Spinal cord (tissue), 9 donors: ENCODE measurements at regions not wholly inside any gene's neighbourhood (a gene's known extent, or its start where the extent isn't known, plus 50 kb on each side); places are given as distances from the start of the nearest gene placed in this dataset.
"Not testable (repeated sequence)": the region's sequence is repeated elsewhere in the genome, so short reads cannot be mapped to it uniquely, and the experiment has no call there.

ENCODE experiments used
- DNase-seq, 6 donors: peaks; one replicate each; pipeline versions ENCODE4 v3.0.0 to v3.0.0-alpha.2; 2013 to 2015; ENCODE audit warnings: low spot score in 6 of 6, low read depth in 4 of 6
- H3K27ac ChIP-seq: one replicate; pipeline ENCODE4 v1.5.1; 2013; ENCODE audit warnings: low read depth, low read length, control low read depth
- H3K27me3 ChIP-seq: one replicate; pipeline ENCODE4 v1.6.1; 2013; ENCODE audit warnings: low read length; ENCODE audit not compliant: control insufficient read depth, insufficient read depth
- H3K36me3 ChIP-seq: one replicate; pipeline ENCODE4 v1.6.1; 2013; ENCODE audit warnings: low read length; ENCODE audit not compliant: control insufficient read depth, insufficient read depth
- H3K4me1 ChIP-seq: one replicate; pipeline ENCODE4 v1.6.1; 2013; ENCODE audit warnings: low read length; ENCODE audit not compliant: control insufficient read depth, insufficient read depth
- H3K4me3 ChIP-seq: one replicate; pipeline ENCODE4 v1.5.1; 2013; ENCODE audit warnings: low read depth, low read length, control low read depth
- H3K9me3 ChIP-seq: one replicate; pipeline ENCODE4 v1.6.1; 2013; ENCODE audit warnings: low read length; ENCODE audit not compliant: control insufficient read depth, insufficient read depth
- WGBS: methylation state at CpG from one replicate; pipeline ENCODE4 v1.1.5; 2013; ENCODE audit warnings: missing lambda C conversion rate; ENCODE audit not compliant: insufficient coverage; 5-methylcytosine and 5-hydroxymethylcytosine counted together
- donor health status: healthy.

- Histone ChIP-seq H3K27me3 (no peaks in the 10 kb centered on the region), H3K27ac (no peak overlapping the region), H3K4me1 (no peaks in the 10 kb centered on the region), H3K36me3 (no peaks in the 10 kb centered on the region), H3K9me3 (no peaks in the 10 kb centered on the region), H3K4me3 (no peak overlapping the region)
- peak in 1 of 6 donors; percentile 91 for DNase-seq
- 57% methylated on average over 1 of the region's 4 CpGs for WGBS
Measured at GRCh38 chr11:22543261-22543660, 82.4 kb downstream of the FANCF start.

- Histone ChIP-seq H3K4me3 (no peak overlapping the region), H3K36me3 (no peaks in the 10 kb centered on the region), H3K27me3 (no peaks in the 10 kb centered on the region), H3K9me3 (no peaks in the 10 kb centered on the region), H3K27ac (no peak overlapping the region), H3K4me1 (no peaks in the 10 kb centered on the region)
- DNase-seq = peak in 5 of 6 donors; percentile 33 to 91 (median 39)
Measured at GRCh38 chr11:22539821-22540256, 85.8 kb downstream of the FANCF start.

- Histone ChIP-seq H3K9me3 (no peaks in the 10 kb centered on the region), H3K27ac (no peak overlapping the region), H3K27me3 (no peaks in the 10 kb centered on the region), H3K4me3 (no peak overlapping the region), H3K4me1 (no peaks in the 10 kb centered on the region), H3K36me3 (no peaks in the 10 kb centered on the region)
- no CpG with 5 or more reads among the region's 1 CpG for WGBS
- no peak for DNase-seq
Measured at GRCh38 chr11:22536071-22536470, 89.6 kb downstream of the FANCF start.

GRCh38 chr11:22528612-22529429 lies 96.8 kb downstream of the FANCF start:
- H3K36me3 ChIP-seq, H3K9me3 ChIP-seq, H3K4me3 ChIP-seq, H3K4me1 ChIP-seq, H3K27me3 ChIP-seq, H3K27ac ChIP-seq, DNase-seq: not testable (repeated sequence)
- WGBS = 79% methylated on average over 12 of the region's 28 CpGs

DNA sequence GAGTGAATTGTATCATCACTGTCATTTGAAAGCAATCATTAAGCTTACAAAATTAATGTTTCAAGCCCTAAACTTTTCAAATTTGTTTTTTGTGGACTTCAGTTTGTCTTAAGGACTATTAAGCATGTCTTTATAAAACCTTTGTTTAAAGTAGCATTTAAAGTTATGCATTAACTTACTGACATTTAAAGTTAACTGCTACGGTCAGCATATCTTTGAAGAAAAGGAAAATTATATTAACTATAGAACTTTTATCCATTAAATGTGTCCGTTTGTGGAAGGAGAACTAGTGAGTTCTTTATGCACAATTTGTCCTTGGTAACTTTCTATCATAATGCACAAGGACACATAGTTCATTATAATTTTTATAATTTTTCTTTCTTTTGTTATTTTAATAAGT lies 103.4 kb downstream of the FANCF start:
- Histone ChIP-seq H3K4me1 (no peaks in the 10 kb centered on the region), H3K9me3 (no peaks in the 10 kb centered on the region)

DNA sequence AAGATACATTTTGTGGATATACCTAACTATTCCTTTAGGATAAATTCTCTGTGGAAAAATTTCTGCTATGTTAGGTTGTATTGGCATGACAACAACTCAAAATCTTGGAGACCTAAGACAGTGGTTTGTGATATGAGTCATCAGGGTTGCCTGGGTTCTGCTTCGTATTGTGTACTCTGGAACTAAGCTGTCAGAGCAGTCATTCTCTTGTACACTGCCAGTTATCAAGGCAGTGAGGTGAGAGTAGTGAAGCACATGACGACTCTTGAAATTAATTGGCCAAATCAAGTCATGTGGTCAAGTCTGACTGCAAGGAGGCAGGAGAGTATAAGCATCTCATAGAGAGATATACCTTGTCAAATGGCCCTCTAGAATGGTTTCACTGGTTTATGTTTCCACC lies 104.4 kb downstream of the FANCF start:
- no peak for DNase-seq

More for the DNA sequence above, 103.4 kb downstream of the FANCF start:
- H3K27ac ChIP-seq = no peak overlapping the region
- no CpG with 5 or more reads among the region's 2 CpGs for WGBS
- H3K4me3 ChIP-seq = no peak overlapping the region
- H3K36me3 ChIP-seq = no peaks in the 10 kb centered on the region
- no peak for DNase-seq
- no peaks in the 10 kb centered on the region for H3K27me3 ChIP-seq

DNA sequence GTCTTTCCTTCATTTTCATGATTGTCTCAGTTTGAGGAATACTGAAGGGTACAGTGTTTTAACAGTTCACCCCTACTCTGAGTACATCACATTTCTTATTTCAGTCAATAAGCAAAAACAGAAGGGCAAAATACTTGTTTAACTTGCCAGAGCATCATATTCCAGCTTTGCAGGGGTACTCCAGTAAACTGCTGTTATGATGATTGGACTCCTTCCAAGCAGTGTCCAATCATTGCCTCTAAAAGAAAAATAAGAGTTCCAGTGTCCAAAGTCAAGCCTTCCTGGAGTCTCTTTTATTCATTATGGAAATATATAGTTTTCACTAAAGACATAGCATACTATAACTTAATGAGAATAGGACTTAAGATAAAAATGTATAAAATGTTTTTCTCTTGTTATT lies 105.1 kb downstream of the FANCF start:
- Histone ChIP-seq H3K27me3 (no peaks in the 10 kb centered on the region), H3K36me3 (no peaks in the 10 kb centered on the region), H3K4me1 (no peaks in the 10 kb centered on the region), H3K27ac (no peak overlapping the region), H3K9me3 (no peaks in the 10 kb centered on the region), H3K4me3 (no peak overlapping the region)
- no peak for DNase-seq

More for the DNA sequence above, 104.4 kb downstream of the FANCF start:
- no peaks in the 10 kb centered on the region for H3K4me1 ChIP-seq
- no peaks in the 10 kb centered on the region for H3K27me3 ChIP-seq
- H3K27ac ChIP-seq = no peak overlapping the region
- no peaks in the 10 kb centered on the region for H3K9me3 ChIP-seq
- no peak overlapping the region for H3K4me3 ChIP-seq
- no peaks in the 10 kb centered on the region for H3K36me3 ChIP-seq
- WGBS = 96% methylated on average over 2 of the region's 2 CpGs

DNA sequence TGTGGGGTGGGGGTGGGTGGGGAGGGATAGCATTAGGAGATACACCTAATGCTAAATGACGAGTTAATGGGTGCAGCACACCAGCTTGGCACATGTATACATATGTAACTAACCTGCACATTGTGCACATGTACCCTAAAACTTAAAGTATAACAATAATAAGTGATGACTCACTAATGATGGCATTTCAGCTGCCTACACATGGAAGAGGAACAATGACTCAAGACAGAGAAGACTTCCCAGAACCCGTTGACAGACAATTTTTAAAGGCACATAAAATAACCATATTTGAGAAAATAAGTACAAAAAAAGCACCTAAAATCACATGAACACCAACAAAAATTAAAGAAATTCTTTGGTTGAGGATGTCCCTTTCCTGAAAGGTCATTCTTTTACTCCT lies 107.3 kb downstream of the FANCF start:
- not testable (repeated sequence) for H3K4me1 ChIP-seq

DNA sequence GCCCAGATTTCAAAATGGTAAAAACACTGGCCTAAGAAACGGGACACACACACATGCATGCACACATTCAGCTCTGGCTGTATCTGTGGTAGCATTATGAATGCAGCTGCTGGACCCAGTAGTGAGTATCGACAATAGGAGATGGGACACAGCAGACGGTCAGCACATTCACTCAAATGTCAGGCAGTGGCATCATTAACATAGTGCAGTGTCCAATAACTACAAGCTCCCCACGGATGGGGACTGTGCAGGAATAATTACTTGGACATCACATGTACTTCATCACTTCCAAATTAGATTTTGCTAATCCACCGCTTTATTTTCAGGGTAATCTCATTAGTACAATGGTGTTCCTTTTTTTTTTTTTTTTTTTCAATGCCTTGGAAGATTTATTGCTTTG lies 109.5 kb downstream of the FANCF start:
- no peaks in the 10 kb centered on the region for H3K4me1 ChIP-seq
- H3K36me3 ChIP-seq = no peaks in the 10 kb centered on the region
- WGBS = 17% methylated on average over 1 of the region's 5 CpGs
- DNase-seq = peak in 2 of 6 donors; percentile 38 to 78
- H3K27ac ChIP-seq = no peak overlapping the region
- H3K27me3 ChIP-seq = no peaks in the 10 kb centered on the region
- no peaks in the 10 kb centered on the region for H3K9me3 ChIP-seq
- H3K4me3 ChIP-seq = no peak overlapping the region

More for the DNA sequence above, 107.3 kb downstream of the FANCF start:
- WGBS = no CpG with 5 or more reads among the region's 2 CpGs
- not testable (repeated sequence) for H3K27ac ChIP-seq, DNase-seq, H3K36me3 ChIP-seq, H3K27me3 ChIP-seq, H3K4me3 ChIP-seq, H3K9me3 ChIP-seq

DNA sequence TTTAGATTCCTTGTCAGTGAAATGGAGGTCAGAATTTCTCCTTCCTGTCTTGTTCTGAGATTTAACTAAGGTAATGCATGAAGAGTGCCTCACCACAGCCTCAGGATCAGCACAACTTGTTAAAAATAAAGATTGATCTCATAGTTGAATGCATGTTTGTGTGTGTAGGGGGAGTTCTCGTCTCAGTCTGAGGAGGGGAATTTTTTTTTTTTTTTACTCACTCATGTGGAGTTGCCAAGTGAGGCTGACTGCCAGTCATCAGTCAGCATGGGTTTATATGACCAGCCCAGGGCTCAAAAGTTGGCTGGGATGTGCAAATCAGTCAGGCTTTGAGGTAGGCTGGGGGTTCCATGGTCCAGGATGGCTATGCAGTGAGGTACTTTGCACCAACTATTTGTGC lies 113.2 kb downstream of the FANCF start:
- Histone ChIP-seq H3K27ac (no peak overlapping the region), H3K36me3 (no peaks in the 10 kb centered on the region), H3K9me3 (no peaks in the 10 kb centered on the region), H3K4me3 (no peak overlapping the region), H3K27me3 (no peaks in the 10 kb centered on the region), H3K4me1 (no peaks in the 10 kb centered on the region)
- peak in 1 of 6 donors; percentile 56 for DNase-seq
- WGBS = no CpG with 5 or more reads among the region's 1 CpG
